Retina (tissue), 1 donor: ENCODE measurements at regions not wholly inside any gene's neighbourhood (a gene's known extent, or its start where the extent isn't known, plus 50 kb on each side); places are given as distances from the start of the nearest gene placed in this dataset.
"Not testable (repeated sequence)": the region's sequence is repeated elsewhere in the genome, so short reads cannot be mapped to it uniquely, and the experiment has no call there.

Source experiments
- DNase-seq: peaks from one replicate; pipeline ENCODE4 v3.0.0-alpha.2; 2016

DNA sequence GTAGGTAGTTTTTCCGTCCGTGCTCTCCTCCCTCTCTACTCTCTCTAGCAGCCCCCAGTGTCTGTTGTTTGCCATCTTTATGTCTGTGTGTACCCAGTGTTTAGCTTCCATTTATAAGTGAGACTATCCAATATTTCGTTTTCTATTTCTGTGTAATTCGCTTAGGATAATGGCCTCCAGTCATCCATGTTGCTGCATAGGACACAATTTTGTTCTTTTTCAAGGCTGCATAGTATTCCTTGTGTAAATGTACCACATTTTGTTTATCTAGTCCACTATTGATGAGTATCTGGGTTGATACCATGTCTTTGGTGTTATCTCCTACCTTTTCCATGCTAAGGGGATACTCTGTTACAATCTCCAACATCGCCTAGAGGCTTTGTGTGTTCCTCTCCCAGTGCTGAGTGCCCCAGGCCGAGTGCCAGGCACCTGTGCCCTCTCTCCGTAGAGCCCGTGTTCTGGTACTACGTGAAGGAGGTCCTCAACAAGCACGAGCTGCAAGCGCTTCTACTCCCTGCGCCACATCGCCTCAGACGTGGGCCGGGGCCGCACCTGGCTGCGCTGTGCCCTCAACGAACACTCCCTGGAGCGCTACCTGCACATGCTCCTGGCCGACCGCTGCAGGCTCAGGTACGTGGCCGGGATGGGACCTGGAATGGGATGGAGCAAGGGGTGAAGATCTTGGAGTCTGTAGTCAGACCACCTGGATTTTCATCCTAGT lies 51.0 kb downstream of the NPIPB11 start:
- not testable (repeated sequence) for DNase-seq

GRCh38 chr16:29354449-29354848 lies 52.1 kb downstream of the NPIPB11 start:
- not testable (repeated sequence) for DNase-seq

- not testable (repeated sequence) for DNase-seq
Observed at GRCh38 chr16:29352617-29352999, 53.9 kb downstream of the NPIPB11 start.

DNA sequence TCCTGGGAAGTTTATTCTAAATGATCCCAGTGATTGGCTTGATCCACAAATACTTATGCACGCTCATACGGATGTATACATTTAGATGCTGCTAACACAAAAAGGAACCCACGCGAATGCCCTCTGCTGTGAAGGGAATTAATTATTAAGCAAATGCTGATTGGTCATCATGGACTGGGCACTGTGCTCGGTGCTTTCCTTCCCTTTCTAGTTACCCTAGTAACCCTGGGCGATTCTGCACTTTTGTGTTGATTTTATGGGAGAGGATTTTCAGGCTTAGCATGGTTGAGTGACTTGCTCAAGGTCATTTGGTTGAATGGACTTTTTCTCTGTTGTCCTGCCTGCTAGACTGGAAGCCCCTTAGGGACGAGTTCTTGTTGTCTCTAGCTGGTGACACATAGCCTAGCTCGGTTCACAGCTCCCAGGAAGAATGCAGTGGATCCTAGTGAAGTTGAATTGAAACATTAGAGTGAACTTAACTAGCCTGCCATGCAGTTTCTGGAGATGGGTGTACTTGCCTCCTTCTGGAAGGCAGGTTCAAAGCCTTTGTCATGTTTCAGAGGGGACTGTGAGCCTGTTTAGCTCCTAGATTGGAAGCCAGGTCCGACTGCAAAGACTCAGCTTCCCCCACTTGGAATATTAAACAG lies 54.4 kb downstream of the NPIPB11 start:
- peak; percentile 30 for DNase-seq

- peak; percentile 46 for DNase-seq
Observed at GRCh38 chr16:29351271-29351969, 55.1 kb downstream of the NPIPB11 start.

- not testable (repeated sequence) for DNase-seq
Observed at GRCh38 chr16:29349966-29350365, 56.5 kb downstream of the NPIPB11 start.

DNA sequence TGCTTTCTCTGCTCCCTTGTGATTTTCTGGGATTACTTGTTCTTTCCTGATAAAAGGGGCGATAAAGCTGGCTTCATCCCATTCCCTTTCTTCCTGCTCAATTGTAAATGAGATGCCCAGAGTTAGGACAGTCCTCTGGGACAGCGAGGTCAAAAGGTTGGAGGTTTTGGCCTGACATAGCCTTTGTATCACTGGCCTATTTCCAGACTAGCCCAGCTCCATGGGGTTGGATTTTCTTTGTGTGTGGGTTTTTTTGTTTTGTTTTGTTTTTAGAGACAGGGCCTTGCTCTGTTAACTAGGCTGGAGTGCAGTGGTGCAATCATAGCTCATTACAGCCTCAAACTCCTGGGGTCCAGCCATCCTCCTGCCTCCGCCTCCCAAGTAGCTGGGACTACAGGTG lies 57.8 kb downstream of the NPIPB11 start:
- not testable (repeated sequence) for DNase-seq

DNA sequence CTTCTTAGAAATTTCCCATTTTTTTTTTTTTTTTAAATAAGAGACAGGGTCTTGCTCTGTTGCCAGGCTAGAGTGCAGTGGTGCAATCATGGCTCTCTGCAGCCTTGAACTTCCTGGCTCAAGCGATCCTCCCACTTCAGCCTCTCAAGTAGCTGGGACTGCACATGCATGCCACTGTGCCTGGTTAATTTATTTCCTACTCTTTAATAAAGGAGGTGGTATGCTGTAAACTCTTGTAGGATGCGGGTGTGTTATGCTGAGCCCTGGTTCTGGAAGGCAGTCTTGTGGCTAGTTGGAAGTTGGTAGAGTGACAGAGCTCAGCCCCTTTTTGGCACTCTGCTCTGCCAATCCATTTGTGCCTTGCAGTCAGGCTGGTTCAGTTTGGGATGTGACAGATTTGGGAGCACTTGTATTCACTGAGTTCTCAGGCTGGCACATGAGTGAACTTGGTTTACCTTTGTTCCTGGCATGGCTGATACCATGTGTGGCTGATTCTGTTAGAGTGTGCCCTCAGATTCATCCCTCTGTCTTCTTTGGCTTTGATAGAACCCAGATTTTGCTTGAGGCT lies 58.3 kb downstream of the NPIPB11 start:
- DNase-seq: not testable (repeated sequence)

GRCh38 chr16:29346796-29347580 lies 59.5 kb downstream of the NPIPB11 start:
- not testable (repeated sequence) for DNase-seq

DNA sequence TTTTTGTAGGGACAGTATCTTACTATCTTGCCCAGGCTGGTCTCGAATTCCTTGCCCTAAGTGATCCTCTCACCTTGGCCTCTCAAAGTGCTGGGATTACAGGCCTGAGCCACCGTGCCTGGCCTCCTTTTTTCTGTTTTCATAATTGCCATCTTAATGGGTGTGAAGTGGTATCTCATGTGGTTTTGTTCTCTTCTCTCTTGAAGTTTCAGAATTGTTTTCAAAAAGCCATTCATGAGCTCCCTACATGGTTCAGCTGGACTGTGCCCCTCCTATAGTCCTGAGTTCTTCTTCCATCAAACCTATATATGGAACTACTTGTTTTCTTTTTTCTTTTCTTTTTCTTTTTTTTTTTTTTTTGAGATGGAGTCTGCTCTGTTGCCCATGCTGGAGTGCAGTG lies 60.3 kb downstream of the NPIPB11 start:
- not testable (repeated sequence) for DNase-seq

DNA sequence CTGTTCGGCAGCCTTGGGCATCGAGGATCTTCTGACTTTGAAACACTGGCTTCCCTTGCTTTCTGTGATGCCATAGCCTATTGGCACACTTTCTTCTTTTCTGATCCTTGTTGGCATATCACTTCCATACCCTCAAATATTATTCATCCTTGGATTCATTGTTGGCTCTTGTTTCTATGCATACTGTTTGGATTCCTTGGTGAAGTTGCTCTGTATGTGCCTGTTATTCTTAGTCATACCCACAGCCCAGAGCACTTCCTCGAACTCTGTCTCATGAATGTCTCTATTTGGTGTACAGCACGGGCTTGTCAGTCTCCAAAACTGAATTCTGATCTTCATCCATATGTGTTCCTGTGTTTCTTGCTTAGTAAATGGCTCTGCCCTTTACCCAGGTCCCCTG lies 63.6 kb downstream of the NPIPB11 start:
- not testable (repeated sequence) for DNase-seq

DNA sequence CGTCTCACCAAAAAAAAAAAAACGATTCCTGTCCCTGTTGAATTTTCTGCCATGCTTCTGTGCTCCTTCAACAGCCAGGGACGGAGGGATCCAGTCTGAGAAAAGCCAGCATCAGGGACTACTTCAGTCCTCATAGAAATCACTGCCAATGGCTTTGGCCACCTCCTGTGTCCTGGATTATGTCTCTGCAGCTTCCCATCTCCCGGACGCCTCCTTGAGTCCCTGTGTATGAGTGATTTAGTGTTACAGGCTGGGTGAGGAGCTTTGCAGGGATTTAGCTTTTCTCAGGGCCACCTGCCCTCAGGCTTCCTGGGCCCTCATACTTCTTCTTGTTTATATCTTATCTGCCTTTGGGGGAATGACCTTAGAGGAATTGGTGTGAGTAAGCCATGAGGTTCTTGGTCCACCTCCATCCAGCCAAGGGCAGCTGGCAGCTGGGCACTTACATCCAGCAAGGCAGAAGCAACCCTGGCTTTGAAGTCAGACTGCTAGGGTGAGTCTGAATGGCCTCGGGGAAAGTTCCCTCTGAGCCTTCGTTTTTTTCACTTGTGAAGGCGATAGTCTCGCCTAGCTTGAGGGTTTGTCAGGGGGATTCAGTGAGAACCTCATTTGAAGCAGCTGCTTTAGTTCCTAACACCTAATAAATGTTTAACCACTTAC lies 65.6 kb downstream of the NPIPB11 start:
- not testable (repeated sequence) for DNase-seq

GRCh38 chr16:29340235-29340634 lies 66.3 kb downstream of the NPIPB11 start:
- DNase-seq: not testable (repeated sequence)

- DNase-seq: not testable (repeated sequence)
Observed at GRCh38 chr16:29338821-29339700, 67.5 kb downstream of the NPIPB11 start.

- not testable (repeated sequence) for DNase-seq
Observed at GRCh38 chr16:29337385-29337901, 69.1 kb downstream of the NPIPB11 start.

DNA sequence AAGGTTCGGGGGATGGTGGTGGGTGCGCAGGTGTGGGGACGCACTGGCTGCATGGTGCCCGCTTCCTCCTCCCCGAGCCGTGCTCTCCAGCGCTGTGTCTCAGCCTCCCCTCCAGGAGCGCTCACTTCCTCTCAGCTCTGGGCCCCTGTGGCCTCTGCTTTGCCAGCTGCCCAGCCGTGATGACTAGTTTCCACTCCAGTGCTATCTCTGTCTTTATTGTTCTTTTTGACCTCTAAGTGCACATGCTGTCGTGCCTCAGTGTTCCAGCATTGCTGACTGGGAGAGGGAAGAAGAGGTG lies 71.0 kb downstream of the NPIPB11 start:
- not testable (repeated sequence) for DNase-seq

DNA sequence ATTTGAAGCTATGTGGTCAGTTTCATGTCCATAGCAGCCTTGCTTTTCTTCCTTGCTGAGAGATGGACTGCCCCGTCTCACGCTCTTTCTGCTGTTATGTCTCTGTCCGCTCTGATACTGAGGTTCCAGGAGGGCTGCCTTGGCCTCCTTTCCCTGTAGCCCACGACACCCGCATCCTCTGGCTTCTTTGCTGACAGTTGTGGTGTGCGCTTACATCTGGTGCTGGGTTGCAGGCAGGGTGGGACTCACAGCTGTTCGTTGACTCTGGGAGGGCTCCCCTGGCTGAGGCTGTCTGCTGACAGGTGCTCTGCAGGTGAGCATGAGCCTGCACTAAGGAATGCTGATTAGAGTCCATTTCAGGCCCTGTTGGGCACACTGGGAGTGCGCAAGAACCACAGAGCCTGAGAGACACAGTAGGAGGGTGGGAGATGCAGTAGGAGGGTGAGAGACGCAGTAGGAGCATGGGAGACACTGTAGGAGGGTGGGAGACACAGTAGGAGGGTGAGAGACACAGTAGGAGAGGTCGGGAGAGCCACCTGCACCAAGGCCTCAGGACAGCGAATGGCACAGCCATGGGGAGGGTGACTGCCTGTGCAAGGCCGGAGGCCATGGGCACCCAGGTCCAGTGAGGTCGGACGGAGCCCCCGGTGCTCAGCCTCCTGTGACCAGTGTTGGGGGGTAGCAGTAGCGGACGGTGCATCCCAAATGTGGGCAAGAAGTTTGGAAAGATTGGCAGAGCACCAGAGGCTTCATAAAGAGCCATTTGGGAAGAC lies 71.5 kb downstream of the NPIPB11 start:
- DNase-seq: not testable (repeated sequence)

DNA sequence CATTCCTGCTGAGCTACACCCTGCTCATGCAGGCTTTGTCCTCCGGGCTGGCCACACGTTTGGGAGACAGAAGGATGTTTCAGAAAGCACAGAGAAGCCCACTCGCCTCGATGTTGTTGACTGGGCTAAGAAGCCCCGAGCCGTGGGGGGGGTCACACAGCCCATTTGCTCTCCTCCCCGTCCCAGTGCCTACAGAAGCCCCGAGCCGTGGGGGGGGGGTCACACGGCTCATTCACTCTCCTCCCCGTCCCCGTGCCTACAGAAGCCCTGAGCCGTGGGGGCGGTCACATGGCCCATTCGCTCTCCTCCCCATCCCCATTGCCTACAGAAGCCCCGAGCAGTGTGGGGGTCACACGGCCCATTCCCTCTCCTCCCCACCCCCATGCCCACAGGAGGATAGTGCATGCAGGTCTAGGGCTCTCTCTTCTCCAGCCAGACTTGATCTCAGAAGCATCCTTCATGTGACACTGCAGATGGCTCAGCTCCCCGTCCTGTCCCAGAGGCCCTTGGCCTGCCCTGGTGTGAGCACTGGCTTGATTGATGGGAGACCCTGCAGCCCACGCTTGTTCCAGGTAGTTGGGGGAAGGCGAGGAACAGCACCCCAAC lies 72.9 kb downstream of the NPIPB11 start:
- DNase-seq: not testable (repeated sequence)

DNA sequence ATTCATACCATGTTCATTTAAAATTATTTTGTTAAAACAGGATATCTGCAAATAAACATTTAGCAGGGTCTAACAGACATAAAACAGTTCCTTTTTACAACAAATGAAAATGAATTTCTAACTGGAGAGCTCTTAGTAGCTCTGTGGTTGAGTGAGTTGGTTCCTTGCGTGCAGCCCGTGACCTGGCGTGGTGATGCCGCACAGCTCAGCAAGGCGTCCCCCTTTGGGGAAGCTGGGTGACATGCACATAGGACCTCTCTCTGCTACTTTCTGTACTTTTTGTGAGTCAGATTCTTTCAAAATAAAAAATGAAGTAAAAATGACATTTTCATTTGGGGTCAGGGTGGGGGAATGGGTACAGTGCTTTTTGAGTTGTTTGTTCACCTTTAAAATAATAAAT lies 75.9 kb downstream of the NPIPB11 start:
- not testable (repeated sequence) for DNase-seq

GRCh38 chr16:29328528-29328927 lies 78.0 kb downstream of the NPIPB11 start:
- not testable (repeated sequence) for DNase-seq
